DMS153 treated with DMSO at 0.1 percent for 48 hours (cell line): ENCODE measurements at regions not wholly inside any gene's neighbourhood (a gene's known extent, or its start where the extent isn't known, plus 50 kb on each side); places are given as distances from the start of the nearest gene placed in this dataset.
"Not testable (repeated sequence)": the region's sequence is repeated elsewhere in the genome, so short reads cannot be mapped to it uniquely, and the experiment has no call there.

Source experiments
- DNase-seq: peaks from one replicate; lab custom pipeline; 2025; ENCODE audit not compliant: unreplicated experiment; lab: John Stamatoyannopoulos, UW

DNA sequence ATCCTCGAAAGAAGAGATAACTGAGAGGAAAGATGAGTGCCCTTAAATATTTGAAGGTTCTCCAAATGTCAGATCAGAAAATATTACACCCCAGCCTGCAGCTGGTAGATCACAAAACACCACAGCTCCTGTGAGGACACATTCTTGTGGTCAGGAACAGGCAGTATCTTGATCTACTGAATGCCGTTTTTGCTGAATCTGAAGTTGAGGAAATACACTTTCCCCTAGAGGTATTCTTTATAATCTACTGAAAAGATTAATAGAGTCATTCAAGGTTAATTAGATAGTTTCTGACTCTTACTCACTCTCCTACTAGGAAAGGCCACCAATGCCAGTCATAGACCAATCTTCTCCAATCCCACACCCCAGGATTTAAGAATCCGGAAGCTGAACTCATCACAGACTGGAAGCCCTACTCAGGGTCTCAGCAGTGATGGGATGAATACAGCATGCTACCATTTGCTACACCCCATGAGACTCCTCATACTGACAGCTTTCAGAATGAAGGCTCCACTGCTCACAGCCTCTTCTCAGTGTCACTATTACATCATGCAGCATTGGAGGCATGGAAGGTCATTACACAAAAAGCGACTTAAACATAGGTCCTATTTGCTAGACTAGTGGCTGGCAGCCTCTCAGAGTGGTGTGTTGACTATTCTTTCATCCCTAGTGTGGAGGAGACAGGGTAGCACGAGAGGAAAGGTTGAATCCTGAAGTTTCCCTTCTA lies 143.9 kb upstream of the SLC1A3 start:
- DNase-seq, result no peak

DNA sequence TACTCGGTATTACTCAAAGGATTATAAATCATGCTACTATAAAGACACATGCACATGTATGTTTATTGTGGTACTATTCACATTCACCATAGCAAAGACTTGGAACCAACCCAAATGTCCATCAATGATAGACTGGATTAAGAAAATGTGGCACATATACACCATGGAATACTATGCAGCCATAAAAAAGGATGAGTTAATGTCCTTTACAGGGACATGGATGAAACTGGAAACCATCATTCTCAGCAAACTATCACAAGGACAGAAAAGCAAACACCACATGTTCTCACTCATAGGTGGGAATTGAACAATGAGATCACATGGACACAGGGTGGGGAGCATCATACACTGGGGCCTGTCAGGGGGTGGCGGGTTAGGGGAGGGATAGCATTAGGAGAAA lies 130.5 kb upstream of the SLC1A3 start:
- not testable (repeated sequence) for DNase-seq

GRCh38 chr5:36478646-36479317 lies 127.6 kb upstream of the SLC1A3 start:
- DNase-seq, result no peak

DNA sequence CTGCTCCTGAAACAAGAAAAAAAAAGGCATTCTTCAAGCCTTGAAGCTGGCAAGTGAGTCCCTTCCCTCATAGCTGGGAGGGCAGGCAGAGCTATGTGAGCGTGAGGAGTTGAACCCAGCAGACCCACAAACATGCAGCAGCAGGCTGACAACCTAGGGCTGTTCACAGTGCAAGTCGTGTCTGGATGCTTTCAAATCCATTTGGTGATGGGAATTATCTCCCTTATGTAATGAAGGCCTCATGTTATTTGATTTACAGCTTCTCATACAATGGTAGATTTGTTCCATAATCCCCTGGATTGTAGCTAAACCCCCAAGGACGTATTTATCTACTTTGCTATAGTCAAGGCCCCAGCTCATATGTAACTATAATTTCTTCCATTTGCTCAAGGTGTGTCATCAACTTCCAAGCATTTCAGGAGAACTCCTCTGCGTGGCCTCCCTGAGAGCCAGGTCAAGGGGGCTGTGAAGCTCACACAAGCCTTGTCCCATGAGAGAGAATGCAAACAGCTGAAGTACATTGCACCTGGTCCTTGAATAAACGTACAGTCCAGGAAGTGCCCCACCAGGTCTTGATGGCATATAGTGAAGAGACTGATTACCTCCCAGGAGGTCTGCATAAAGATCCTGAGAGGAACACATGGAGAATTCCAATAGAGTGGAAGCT lies 124.8 kb upstream of the SLC1A3 start:
- DNase-seq, result no peak

DNA sequence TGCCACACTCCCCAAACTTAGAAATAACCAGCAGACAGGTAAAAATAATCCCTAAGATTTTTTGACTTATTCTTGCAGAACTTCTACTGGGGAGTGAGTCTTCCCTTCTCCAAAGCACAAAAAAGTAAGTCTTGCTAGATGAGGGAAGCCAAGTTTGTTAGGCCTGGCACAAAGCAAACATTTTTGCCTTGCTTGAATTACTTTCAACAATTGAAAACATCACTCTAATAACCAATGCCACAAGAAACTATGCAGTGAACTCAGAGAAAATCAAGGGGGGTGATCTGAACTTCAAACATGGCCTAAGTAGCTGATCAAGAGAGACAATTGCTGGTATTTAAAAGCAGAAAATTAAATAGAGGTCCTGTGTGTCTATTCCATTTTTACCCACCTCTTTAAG lies 123.6 kb upstream of the SLC1A3 start:
- DNase-seq, result no peak

- no peak for DNase-seq
These were observed 116.9 kb upstream of the SLC1A3 start for GRCh38 chr5:36489505-36489904.

DNA sequence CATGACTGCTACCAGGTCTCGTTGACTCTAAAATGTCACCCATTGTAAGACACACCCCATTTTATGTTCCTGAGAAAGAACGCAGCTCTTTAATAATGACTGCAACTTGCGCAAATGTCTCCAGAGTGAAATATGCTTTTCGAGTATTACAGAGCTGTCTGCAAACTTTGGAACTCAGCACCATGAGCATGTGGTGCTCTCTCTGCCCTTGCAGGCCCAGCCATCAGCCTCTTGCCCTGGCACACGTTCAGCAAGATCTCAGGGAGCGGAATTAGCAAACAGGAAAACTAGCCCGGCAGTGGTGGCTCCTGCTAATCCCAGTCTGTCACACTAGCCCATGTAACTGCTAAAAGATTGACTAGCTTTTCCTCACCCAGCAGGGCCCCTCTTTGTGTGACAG lies 114.5 kb upstream of the SLC1A3 start:
- DNase-seq, result no peak

- no peak for DNase-seq
These were observed 113.3 kb upstream of the SLC1A3 start for GRCh38 chr5:36492984-36493654.

GRCh38 chr5:36494028-36494427 lies 112.4 kb upstream of the SLC1A3 start:
- no peak for DNase-seq

DNA sequence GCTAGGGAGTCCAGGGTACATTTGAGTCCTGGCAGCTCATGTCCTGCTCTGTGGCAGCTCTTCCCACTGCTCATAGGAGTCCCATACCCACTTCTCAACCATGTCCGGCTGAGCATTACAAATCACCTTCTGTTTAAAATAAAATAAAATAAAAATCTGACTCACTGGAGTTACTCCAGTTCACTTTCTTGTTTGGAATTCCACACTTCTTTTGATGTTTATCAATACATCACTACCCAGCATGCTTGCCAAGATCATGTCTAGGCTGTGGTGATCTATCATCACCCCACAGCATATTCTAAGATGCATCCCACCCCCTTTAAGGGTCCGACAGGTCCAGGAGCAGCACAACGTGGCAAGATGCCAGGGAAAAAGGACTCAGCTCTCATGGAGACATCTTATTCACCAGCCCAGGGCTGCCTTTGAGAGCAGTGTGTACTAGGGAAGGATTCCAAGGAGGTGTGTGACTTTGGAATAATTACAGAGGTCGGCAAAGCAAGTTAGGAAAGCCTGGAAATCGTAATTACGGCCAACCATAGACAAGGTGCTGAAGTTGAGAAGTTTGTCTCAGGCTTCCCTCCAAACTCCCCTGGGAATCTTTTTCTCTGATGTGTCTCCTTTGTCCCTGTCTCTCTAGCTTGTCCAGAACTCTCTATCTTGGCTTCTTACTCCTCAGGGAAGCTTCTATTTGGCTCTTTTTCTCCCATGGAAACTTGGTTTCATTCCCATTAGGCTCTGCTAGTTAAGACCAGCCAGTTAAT lies 111.4 kb upstream of the SLC1A3 start:
- no peak for DNase-seq

DNA sequence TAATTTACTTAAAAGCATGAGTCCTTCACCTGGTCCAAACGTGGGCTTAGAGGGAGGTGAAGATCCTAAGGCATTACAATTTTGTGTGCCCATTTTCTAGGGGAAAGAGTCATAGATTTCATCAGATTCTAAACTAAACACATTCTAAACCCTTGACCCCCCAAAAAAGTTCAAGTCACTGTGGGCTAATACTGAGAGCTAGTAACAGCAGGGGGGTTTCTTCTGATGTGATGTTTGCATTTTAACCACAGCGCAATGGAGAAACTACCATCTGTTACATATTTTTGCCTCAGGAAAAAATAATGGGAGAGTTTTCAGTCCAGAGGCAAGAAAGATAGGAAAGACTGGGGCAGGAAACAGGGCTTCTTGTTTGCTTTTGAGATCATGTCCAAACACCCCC lies 110.8 kb upstream of the SLC1A3 start:
- DNase-seq, result no peak

GRCh38 chr5:36496471-36496870 lies 109.9 kb upstream of the SLC1A3 start:
- no peak for DNase-seq

- no peak for DNase-seq
These were observed 103.8 kb upstream of the SLC1A3 start for GRCh38 chr5:36502608-36503007.

- no peak for DNase-seq
These were observed 101.4 kb upstream of the SLC1A3 start for GRCh38 chr5:36505021-36505420.

DNA sequence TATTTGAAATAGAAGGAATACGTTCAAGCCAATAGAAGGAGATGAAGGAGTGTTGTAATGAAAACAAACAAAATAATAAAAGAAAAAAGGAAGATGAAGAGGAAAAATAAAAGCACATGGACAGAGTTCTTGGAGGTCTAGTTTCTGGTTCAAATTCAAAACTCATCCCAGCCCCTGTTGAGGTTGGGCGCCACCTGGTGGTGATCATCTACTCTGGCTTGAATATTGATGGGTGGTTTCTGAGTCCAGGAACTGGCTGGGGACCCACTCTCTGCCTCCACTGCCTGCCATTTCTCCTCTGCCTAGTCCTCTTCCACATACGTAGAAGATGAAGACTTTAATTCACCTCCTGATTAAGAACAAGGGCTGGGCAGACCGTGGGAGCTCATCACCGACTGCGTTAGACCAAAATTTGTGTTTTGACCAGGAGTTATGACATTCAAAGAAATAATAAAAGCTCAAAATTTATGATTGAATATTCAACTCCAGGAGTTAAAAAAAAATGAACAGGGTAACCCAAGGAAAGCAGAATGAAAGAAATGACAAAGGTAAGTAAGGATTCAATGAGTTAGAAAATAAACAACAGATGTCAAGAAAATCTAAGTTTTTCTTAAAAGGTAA lies 99.0 kb upstream of the SLC1A3 start:
- DNase-seq, result peak; percentile 78

GRCh38 chr5:36508331-36508730 lies 98.1 kb upstream of the SLC1A3 start:
- DNase-seq, result not testable (repeated sequence)

- not testable (repeated sequence) for DNase-seq
These were observed 92.8 kb upstream of the SLC1A3 start for GRCh38 chr5:36513647-36514046.

DNA sequence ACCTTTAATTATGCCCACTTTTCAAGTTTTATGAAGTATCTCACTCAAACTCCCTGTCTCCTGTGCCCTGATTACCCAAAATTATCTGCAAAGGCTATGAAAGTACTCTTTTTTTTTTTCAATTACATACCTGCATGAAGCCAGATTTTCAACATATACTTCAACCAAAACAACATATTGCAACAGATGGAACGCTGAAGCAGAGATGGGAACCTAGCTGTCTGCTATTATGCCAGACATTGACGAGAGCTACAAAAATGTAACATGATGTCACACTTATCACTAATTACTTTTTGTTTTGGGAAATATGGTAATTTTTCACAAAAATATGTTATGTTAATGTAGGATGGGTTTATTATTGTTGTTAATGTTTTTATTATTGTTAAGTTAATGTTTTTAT lies 86.5 kb upstream of the SLC1A3 start:
- no peak for DNase-seq

GRCh38 chr5:36521219-36521618 lies 85.2 kb upstream of the SLC1A3 start:
- no peak for DNase-seq
